ENCODE measurements at regions not wholly inside any gene's neighbourhood (a gene's known extent, or its start where the extent isn't known, plus 50 kb on each side); places are given as distances from the start of the nearest gene placed in this dataset.

- no peak for DNase-seq
- Histone ChIP-seq H3K4me3 (no peak overlapping the region), H3K4me1 (no peaks in the 10 kb centered on the region), H3K36me3 (ENCODE audit: insufficient read depth in 1 of 2, low read depth in 1 of 2) (no peaks in the 10 kb centered on the region), H3K9me3 (no peaks in the 10 kb centered on the region), H3K27ac (no peak overlapping the region), H3K27me3 (ENCODE audit: insufficient read depth in 3 of 3, low read length in 2 of 3) (no peaks in the 10 kb centered on the region)
- intact Hi-C loops (cut with DNase I): no loop called here
- no peak for TF ChIP-seq CTCF (IDR thresholded peaks at IDR 0.05)
- ATAC-seq: no peak
- WGBS, 3 donors: 70 to 74% (median 70%) methylated on average over 10 of the region's 10 CpGs
Observed at GRCh38 chr10:112087953-112088456, 95.6 kb downstream of the GPAM start.

- ATAC-seq: no peak
Observed at GRCh38 chr10:112091703-112092102, 91.9 kb downstream of the GPAM start.

GRCh38 chr10:112092519-112092918, 91.0 kb downstream of the GPAM start:
- Histone ChIP-seq H3K27ac (no peak overlapping the region), H3K4me3 (no peak overlapping the region), H3K9me3 (no peaks in the 10 kb centered on the region), H3K4me1 (no peaks in the 10 kb centered on the region), H3K36me3 (ENCODE audit: insufficient read depth in 1 of 2, low read depth in 1 of 2) (no peaks in the 10 kb centered on the region), H3K27me3 (ENCODE audit: insufficient read depth in 3 of 3, low read length in 2 of 3) (no peaks in the 10 kb centered on the region)
- DNase-seq (no peak), ATAC-seq (no peak)
- intact Hi-C loops (cut with DNase I): no loop called here
- WGBS, 3 donors: 51 to 74% (median 55%) methylated on average over 1 of the region's 1 CpG
- no peak for TF ChIP-seq CTCF (IDR thresholded peaks at IDR 0.05)

More at GRCh38 chr10:112091703-112092102, 91.9 kb downstream of the GPAM start:
- H3K9me3 ChIP-seq: no peaks in the 10 kb centered on the region
- intact Hi-C loops (cut with DNase I): no loop called here
- no peak for DNase-seq
- no peak overlapping the region for H3K27ac ChIP-seq
- no peak for TF ChIP-seq CTCF (IDR thresholded peaks at IDR 0.05)
- H3K27me3 ChIP-seq (ENCODE audit: insufficient read depth in 3 of 3, low read length in 2 of 3): no peaks in the 10 kb centered on the region
- no peaks in the 10 kb centered on the region for H3K36me3 ChIP-seq (ENCODE audit: insufficient read depth in 1 of 2, low read depth in 1 of 2)
- WGBS, 3 donors: 93 to 97% (median 93%) methylated on average over 1 of the region's 1 CpG
- no peak overlapping the region for H3K4me3 ChIP-seq
- no peaks in the 10 kb centered on the region for H3K4me1 ChIP-seq

GRCh38 chr10:112094984-112095383, 88.6 kb downstream of the GPAM start:
- Histone ChIP-seq H3K4me3 (no peak overlapping the region), H3K27ac (no peak overlapping the region), H3K4me1 (no peaks in the 10 kb centered on the region), H3K27me3 (ENCODE audit: insufficient read depth in 3 of 3, low read length in 2 of 3) (peaks cover 0 to 2% (median 0%) of the 10 kb centered on the region in 3 donors), H3K9me3 (no peaks in the 10 kb centered on the region), H3K36me3 (ENCODE audit: insufficient read depth in 1 of 2, low read depth in 1 of 2) (no peaks in the 10 kb centered on the region)
- WGBS, 3 donors: 67 to 85% (median 81%) methylated on average over 3 of the region's 3 CpGs
- intact Hi-C loops (cut with DNase I): no loop called here
- DNase-seq (no peak), ATAC-seq (no peak)
- TF ChIP-seq CTCF (IDR thresholded peaks at IDR 0.05): no peak

GRCh38 chr10:112095731-112096130, 87.8 kb downstream of the GPAM start:
- Histone ChIP-seq H3K27ac (no peak overlapping the region), H3K27me3 (ENCODE audit: insufficient read depth in 3 of 3, low read length in 2 of 3) (peaks cover 0 to 2% (median 0%) of the 10 kb centered on the region in 3 donors), H3K4me3 (no peak overlapping the region), H3K9me3 (no peaks in the 10 kb centered on the region), H3K36me3 (ENCODE audit: insufficient read depth in 1 of 2, low read depth in 1 of 2) (no peaks in the 10 kb centered on the region), H3K4me1 (no peaks in the 10 kb centered on the region)
- ATAC-seq (no peak), DNase-seq (no peak)
- 78 to 81% (median 79%) methylated on average over 5 of the region's 5 CpGs for WGBS, 3 donors
- no peak for TF ChIP-seq CTCF (IDR thresholded peaks at IDR 0.05)
- intact Hi-C loops (cut with DNase I): no loop called here
